Small intestine (tissue), 7 donors: ENCODE measurements at regions not wholly inside any gene's neighbourhood (a gene's known extent, or its start where the extent isn't known, plus 50 kb on each side); places are given as distances from the start of the nearest gene placed in this dataset.
A peak's percentile ranks its signal among the peaks of the same experiment; 100 is the strongest.

ENCODE experiments used
- DNase-seq, 2 donors: peaks; one replicate each; pipeline versions ENCODE4 v3.0.0 to v3.0.0-alpha.2; 2013
- FAIRE-seq: peaks from 2 replicates; lab custom pipeline; 2012; peaks lifted over from hg19 to GRCh38; lab: Jason Lieb, UNC
- H3K27ac ChIP-seq, 3 donors: one replicate each; pipeline ENCODE4 v1.5.1; 2013; ENCODE audit warnings: low read length in 2 of 3, mild to moderate bottlenecking in 2 of 3, control low read depth in 1 of 3, inconsistent platforms in 1 of 3, low read depth in 1 of 3, moderate library complexity in 1 of 3
- H3K27me3 ChIP-seq, 3 donors: one replicate each; pipeline ENCODE4 v1.6.1; 2013; ENCODE audit warnings: low read length in 3 of 3, inconsistent platforms in 1 of 3; ENCODE audit not compliant: control insufficient read depth in 3 of 3, insufficient read depth in 3 of 3
- H3K36me3 ChIP-seq, 3 donors: one replicate each; pipeline ENCODE4 v1.6.1; 2013; ENCODE audit warnings: low read length in 3 of 3, inconsistent platforms in 1 of 3, low read depth in 1 of 3, mild to moderate bottlenecking in 1 of 3, moderate library complexity in 1 of 3; ENCODE audit not compliant: control insufficient read depth in 3 of 3, insufficient read depth in 2 of 3
- H3K4me1 ChIP-seq, 3 donors: one replicate each; pipeline ENCODE4 v1.6.1; 2013; ENCODE audit warnings: low read length in 2 of 3, inconsistent platforms in 1 of 3, low read depth in 1 of 3, mild to moderate bottlenecking in 1 of 3, moderate library complexity in 1 of 3; ENCODE audit not compliant: control insufficient read depth in 3 of 3, insufficient read depth in 2 of 3
- H3K4me3 ChIP-seq, 3 donors: one replicate each; pipeline ENCODE4 v1.5.1; 2013; ENCODE audit warnings: low read length in 3 of 3, control low read depth in 1 of 3, inconsistent platforms in 1 of 3, low read depth in 1 of 3, mild to moderate bottlenecking in 1 of 3, moderate library complexity in 1 of 3
- H3K9me3 ChIP-seq, 2 donors: one replicate each; pipeline ENCODE4 v1.6.1; 2013; ENCODE audit warnings: low read depth in 1 of 2, low read length in 1 of 2; ENCODE audit not compliant: control insufficient read depth in 2 of 2, insufficient read depth in 1 of 2
- WGBS, 3 donors: extraction: QIAGEN DNeasy Blood & Tissue Kit; methylation state at CpG; one replicate each; pipeline ENCODE4 v1.1.7; 2013; 5-methylcytosine and 5-hydroxymethylcytosine counted together
- donor health status: healthy with polysubstance abuse.
- donor health status: control.
- donor health status: control.
- donor health status: Bipolar disorder and iron deficiency.
- donor health status: healthy.

DNA sequence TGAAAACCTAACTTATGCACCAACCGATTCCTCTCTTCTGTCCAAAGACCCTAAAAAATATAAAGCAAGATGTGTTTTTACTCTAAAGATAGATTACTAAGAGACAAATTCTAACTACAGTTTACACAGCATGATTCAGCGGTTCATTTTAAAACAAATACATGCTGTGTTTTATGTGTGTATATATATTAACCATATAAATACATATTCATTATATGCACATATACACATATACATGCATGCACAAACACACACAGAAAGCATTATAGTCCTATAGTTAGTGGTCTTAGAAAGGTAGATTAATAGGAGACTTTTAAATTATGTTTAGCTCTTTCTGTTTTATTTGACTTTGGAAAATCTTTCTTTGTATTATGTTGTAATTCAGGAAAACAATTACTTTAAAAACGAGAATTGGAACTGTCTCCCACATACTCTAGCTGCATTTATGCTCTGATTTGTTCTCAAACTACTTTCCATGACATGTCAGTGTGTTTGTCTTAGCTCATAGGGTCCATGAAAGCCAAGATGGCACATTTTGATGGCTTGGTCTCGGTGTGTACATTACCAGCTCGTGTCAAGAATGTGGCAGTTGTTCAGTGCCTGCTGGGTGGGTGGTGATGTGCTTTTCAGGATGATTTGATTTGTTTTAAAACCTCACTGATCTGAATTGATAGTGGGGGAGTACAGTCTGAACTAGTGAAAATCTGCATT lies 548.8 kb upstream of the SALL1 start:
- Histone ChIP-seq H3K36me3 (no peaks in the 10 kb centered on the region), H3K27me3 (no peaks in the 10 kb centered on the region), H3K4me3 (no peak overlapping the region), H3K9me3 (no peaks in the 10 kb centered on the region), H3K27ac (no peak overlapping the region), H3K4me1 (no peaks in the 10 kb centered on the region)
- FAIRE-seq (no peak), DNase-seq (no peak)
- 67 to 69% (median 67%) methylated on average over 5 of the region's 5 CpGs for WGBS, 3 donors

DNA sequence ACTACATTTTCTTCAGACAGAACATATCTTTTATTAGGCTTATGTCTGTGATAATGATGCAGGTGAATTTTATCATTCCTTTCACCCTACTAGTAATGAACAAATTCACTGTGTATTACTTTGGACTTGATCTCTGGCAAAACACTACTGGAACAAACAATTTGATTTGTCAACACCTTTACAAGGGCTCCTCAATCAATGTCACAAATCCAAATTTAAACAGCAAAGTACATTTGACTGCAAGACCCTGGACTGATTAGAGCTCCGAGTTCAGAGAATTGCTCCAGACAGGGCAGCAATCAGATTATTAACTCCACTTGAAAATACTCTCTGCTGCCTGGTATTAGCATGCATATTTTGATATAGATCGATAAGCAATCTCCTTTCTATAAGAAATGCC lies 547.6 kb upstream of the SALL1 start:
- no peak overlapping the region for H3K4me3 ChIP-seq
- H3K27me3 ChIP-seq: no peaks in the 10 kb centered on the region
- 33 to 63% (median 41%) methylated on average over 2 of the region's 2 CpGs for WGBS, 3 donors
- no peaks in the 10 kb centered on the region for H3K36me3 ChIP-seq
- DNase-seq (no peak), FAIRE-seq (no peak)
- H3K27ac ChIP-seq: no peak overlapping the region
- no peaks in the 10 kb centered on the region for H3K9me3 ChIP-seq
- no peaks in the 10 kb centered on the region for H3K4me1 ChIP-seq

DNA sequence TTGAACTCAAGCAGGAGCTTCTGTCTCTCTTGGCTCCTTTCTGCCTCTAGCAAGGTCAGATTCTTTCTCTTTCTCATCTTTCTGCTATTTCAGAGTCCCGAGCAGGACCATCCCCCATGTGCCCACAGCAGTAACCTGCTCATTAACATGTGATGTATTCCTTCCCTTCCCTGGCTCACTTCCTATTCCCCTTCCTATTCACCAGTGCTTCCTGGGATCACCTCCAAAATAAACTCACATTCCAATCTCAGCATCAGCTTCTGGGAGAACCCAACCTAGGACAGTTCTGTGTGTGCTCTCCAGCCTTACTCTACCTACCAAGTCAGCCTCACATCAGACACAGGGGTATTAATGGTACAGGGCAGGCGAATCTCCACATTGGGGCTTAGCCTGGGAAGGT lies 546.4 kb upstream of the SALL1 start:
- Histone ChIP-seq H3K27ac (no peak overlapping the region), H3K36me3 (no peaks in the 10 kb centered on the region), H3K27me3 (no peaks in the 10 kb centered on the region), H3K4me3 (no peak overlapping the region), H3K4me1 (no peaks in the 10 kb centered on the region), H3K9me3 (no peaks in the 10 kb centered on the region)
- 56 to 69% (median 62%) methylated on average over 2 of the region's 2 CpGs for WGBS, 3 donors
- FAIRE-seq: no peak
- DNase-seq: no peak

DNA sequence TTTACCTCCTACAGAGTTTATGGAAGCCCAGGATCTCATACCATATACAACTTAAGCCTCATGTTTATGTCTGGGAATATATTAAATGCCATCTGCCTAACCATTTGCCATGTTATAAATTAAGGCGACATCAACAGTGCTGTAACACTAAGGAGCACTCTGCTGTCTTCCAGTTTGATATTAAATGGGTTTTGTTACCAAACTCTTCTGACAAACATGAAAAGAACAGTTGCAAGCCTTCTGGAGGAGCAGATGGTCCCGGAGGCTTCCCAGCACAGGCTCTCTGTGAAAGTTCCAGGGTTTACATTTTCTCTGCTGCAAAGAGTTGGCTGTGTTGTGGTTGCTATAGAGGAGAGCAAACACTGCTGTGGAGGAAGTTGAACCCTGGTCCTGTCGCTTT lies 545.3 kb upstream of the SALL1 start:
- Histone ChIP-seq H3K36me3 (no peaks in the 10 kb centered on the region), H3K4me3 (no peak overlapping the region), H3K27ac (no peak overlapping the region), H3K27me3 (no peaks in the 10 kb centered on the region), H3K9me3 (no peaks in the 10 kb centered on the region), H3K4me1 (no peaks in the 10 kb centered on the region)
- 42 to 48% (median 44%) methylated on average over 3 of the region's 3 CpGs for WGBS, 3 donors
- FAIRE-seq (no peak), DNase-seq (peak in 1 of 2 donors; percentile 5)

DNA sequence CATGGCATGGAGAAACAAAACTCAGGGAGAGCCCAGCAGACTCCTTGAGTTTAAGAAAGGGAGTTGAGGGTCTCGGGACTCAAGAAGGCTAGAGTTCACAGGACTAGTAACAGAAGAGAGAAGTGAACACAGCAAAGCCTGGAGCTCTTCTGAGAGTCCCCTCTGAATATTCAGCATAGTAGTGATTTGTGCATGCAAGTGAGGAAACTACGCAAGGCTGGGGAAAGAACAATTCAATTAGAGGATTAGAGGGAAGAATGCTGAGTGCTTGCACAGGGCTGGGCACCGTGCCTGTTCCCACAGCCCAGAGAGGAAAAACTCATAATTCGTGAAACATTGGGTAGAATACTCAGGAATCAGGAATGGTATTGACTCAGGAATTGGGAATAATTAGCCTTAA lies 540.0 kb upstream of the SALL1 start:
- no peak for FAIRE-seq
- no peaks in the 10 kb centered on the region for H3K36me3 ChIP-seq
- no peak overlapping the region for H3K4me3 ChIP-seq
- H3K27me3 ChIP-seq: no peaks in the 10 kb centered on the region
- H3K9me3 ChIP-seq: no peaks in the 10 kb centered on the region
- WGBS, 3 donors: 77 to 88% (median 79%) methylated on average over 4 of the region's 4 CpGs
- no peak for DNase-seq
- no peaks in the 10 kb centered on the region for H3K4me1 ChIP-seq
- H3K27ac ChIP-seq: no peak overlapping the region

DNA sequence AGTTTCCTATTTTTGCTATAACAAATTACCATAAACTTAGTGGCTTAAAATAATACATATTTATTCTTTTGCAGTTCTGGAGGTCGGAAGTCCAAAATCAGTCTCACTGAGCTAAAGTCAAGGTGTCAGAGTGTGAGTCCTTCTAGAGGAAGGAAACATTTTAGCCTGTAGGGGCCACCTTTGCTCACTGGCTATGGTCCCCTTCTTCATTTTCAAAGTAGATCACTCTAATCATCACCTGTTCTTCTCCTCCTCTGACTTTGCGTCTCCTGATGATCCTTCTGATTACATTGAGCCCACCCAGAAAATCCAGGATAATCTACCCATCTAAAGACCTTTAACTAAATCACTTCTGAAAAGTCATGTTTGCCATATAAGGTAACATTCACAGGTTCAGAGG lies 534.4 kb upstream of the SALL1 start:
- DNase-seq (no peak), FAIRE-seq (no peak)
- no peak overlapping the region for H3K27ac ChIP-seq
- no peaks in the 10 kb centered on the region for H3K9me3 ChIP-seq
- no peak overlapping the region for H3K4me3 ChIP-seq
- H3K36me3 ChIP-seq: no peaks in the 10 kb centered on the region
- no peaks in the 10 kb centered on the region for H3K4me1 ChIP-seq
- no peaks in the 10 kb centered on the region for H3K27me3 ChIP-seq
- WGBS, 3 donors: 78 to 86% (median 83%) methylated on average over 2 of the region's 2 CpGs

DNA sequence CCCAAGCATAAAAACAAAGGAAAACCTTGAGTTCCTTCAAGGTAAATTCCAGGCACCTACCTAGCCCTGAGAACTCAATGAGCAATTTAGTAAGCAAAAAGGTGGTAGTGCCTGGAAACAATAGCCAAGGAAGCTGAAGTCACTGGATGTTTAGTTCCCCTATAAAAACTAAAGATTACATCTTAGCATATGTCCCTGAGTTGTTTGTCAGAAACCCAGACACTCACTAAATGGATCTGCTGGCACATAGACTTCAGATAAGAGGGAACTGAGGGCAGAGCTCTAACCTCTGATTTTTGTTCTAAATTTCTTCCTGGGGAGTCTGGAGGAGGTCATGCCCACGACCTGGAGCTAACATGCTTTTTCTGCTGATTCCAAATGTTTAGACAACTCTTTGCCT lies 532.8 kb upstream of the SALL1 start:
- Histone ChIP-seq H3K27ac (no peak overlapping the region), H3K9me3 (no peaks in the 10 kb centered on the region), H3K36me3 (no peaks in the 10 kb centered on the region), H3K4me3 (no peak overlapping the region), H3K27me3 (no peaks in the 10 kb centered on the region), H3K4me1 (no peaks in the 10 kb centered on the region)
- WGBS, 3 donors: 4 to 21% (median 6%) methylated on average over 1 of the region's 1 CpG
- DNase-seq (no peak), FAIRE-seq (no peak)

DNA sequence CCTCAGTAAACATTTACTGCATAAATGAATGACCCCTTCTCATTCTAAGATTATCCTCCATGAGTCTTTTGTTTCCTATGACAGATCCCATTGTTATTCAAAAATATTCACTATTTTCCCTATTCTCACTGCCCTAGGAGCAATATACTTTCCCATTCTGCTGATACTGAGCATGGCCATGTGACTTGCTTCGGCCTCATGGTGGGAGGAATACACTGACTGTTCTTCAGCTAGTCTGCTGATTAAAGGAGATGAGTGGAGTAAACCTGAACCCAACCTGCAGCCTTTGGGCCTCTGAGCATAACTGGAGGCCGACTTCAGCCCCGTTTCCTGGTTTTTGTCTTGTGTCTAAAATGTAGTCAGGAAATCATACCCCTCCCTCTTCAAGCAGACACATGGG lies 531.8 kb upstream of the SALL1 start:
- no peaks in the 10 kb centered on the region for H3K9me3 ChIP-seq
- H3K4me3 ChIP-seq: no peak overlapping the region
- DNase-seq: no peak
- no peaks in the 10 kb centered on the region for H3K4me1 ChIP-seq
- no peaks in the 10 kb centered on the region for H3K36me3 ChIP-seq
- H3K27me3 ChIP-seq: no peaks in the 10 kb centered on the region
- H3K27ac ChIP-seq: no peak overlapping the region
- WGBS, 3 donors: 52 to 69% (median 62%) methylated on average over 3 of the region's 3 CpGs
- no peak for FAIRE-seq

DNA sequence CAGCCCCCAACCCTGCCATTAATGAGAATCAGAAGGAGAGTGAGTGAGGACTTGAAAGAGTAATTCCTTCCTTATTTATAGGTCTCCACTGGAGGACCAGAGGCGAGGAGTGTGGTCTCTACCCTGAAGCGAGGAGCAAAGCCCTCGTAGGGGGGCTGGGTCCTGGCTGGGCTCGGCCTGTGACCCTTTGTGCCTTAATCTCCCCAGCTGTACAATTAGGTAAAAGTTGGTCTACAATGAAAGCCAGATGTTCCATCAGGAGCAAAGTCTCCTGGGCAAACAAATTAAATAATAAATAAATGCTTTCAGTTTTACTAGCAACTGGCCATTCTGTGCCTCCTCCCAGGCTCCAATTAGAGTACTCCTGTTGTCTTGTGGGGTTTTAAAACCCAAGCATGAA lies 523.5 kb upstream of the SALL1 start:
- Histone ChIP-seq H3K27ac (no peak overlapping the region), H3K4me1 (no peaks in the 10 kb centered on the region), H3K36me3 (no peaks in the 10 kb centered on the region), H3K4me3 (no peak overlapping the region), H3K9me3 (no peaks in the 10 kb centered on the region), H3K27me3 (no peaks in the 10 kb centered on the region)
- DNase-seq: no peak
- FAIRE-seq: no peak
- WGBS, 3 donors: 64 to 90% (median 73%) methylated on average over 4 of the region's 4 CpGs
